SHP77 treated with DMSO at 0.1 percent for 48 hours (cell line): ENCODE measurements at regions not wholly inside any gene's neighbourhood (a gene's known extent, or its start where the extent isn't known, plus 50 kb on each side); places are given as distances from the start of the nearest gene placed in this dataset.
"Not testable (repeated sequence)": the region's sequence is repeated elsewhere in the genome, so short reads cannot be mapped to it uniquely, and the experiment has no call there.

Source experiments
- DNase-seq: peaks from one replicate; lab custom pipeline; 2025; lab: John Stamatoyannopoulos, UW

DNA sequence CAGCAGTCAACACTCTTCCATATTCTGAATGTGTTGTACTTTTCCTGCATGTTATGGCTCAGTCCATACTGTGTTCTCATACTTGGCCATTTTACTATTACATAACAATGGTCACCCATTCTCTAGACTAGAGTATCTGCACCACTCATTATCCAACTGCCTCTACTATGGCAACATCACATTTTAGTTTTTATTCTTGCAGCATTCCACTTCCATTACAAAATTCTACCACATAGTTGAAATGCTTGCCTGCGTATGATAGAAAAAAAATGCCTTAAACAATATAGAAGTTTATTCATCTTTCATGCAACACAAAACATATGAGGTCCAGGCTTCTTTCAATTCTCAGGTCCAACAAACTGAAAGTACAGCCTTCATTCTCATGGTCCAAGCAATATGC, 128.0 kb downstream of the TENT5A start:
- DNase-seq = no peak

DNA sequence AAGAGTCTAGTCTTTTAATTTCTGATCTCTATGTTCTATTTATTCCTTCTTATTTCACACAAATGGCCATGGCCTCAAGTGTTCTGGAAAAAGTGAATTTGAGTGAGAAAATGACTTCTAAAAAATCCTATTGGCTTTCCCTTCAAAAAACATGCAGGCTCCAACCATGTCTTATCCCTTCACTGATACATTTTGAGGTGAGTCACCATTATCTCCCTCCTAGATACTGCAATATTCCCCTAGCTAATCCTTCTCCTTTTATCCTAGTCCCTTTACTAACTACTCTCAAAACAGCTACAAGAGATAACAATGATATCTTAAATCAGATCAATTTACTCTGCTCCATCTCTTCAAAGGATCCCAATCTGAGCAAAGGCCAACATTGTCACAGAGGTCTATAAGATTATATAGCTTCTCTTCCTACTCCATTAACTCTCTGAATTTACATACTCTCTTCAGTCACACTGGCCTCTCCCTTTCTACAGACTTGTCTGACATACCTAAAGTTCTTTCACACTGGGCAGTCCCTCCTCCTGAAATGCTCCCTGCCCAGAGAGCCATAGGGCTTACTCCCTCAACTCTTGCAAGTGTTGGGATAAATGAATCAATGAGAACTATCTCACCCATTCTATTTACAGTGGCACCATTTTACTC, 129.2 kb downstream of the TENT5A start:
- no peak for DNase-seq

DNA sequence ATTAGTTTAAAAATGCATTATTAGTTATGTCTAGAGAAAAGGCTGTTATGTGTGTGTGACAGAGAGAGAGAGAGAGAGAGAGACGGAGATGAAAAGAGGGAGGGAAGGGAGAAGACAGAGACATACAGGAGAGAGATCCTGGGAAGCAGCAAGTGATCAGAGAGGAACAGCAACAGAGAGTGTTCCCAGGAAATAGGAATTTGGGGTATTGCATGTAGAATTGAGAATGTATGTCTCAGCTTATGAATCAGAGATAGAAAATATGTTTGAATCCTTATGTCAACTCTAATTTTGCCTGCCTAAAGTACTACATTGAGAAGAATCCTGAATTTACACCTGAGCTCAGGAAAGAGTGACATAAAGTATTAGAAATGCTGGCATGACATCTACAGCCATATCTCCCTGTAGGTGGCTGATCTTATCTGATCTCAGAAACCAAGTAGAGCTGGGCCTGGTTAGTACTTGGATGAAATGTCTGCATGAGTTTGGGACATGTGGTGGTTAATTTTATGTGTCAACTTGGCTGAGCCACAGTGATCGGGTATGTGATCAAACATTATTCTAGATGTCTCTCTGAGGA, 130.6 kb downstream of the TENT5A start:
- DNase-seq = no peak

DNA sequence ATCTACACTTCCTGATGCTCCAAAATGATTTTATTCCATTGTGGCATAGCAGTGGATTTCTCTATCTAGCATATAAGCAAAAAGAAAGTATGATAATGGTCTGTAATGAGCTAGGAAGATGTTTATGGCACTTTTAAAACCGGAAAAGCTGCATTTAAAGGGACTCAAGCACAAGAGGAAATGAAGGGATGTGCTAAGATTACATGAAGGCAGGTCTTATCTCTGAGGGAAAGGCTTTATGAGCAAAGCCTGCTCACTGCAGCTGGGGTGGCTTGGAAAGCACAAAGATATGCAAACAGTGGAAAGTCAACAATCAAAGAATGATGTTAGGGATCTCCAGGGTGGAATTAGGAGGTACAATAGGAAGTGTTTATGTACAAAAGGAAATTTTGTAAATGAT, 138.2 kb downstream of the TENT5A start:
- DNase-seq = peak; percentile 84

DNA sequence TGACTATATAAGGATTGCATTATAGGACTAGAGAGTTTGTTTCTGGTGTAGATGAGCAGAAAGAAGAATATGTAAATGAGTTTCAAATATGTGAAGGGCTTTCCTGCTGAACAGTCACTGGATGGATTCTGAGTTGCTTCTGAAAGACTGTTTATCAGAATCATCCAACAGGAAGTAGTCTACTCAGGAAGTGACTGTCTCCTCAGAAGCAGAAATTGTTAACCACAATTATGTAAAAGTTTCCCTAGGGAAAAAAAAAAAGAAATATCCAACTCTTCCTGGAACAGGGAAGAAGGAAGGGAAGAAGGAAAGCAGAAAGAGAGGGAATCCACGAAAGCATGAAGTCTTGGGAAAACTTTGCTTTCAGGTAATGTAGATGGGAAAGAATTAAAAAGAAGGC, 138.9 kb downstream of the TENT5A start:
- no peak for DNase-seq

DNA sequence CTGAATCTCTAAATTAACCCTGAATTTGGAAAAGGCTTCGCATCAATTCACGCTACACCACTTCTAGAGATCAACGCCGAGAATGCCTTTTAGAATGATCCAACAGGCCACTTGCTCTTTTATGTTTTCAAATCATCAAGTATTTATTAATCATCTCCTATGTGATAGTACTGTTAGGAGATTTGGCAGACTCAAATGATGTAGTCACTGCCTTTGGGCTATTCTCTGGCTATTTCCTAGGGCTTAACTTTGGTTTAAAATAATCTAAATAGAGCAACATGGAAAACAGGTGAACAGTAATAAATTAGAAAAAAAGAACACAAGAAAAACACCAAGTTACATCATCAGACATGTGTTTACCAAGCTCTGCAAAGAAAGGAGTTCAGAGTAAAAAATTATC, 140.3 kb downstream of the TENT5A start:
- no peak for DNase-seq

DNA sequence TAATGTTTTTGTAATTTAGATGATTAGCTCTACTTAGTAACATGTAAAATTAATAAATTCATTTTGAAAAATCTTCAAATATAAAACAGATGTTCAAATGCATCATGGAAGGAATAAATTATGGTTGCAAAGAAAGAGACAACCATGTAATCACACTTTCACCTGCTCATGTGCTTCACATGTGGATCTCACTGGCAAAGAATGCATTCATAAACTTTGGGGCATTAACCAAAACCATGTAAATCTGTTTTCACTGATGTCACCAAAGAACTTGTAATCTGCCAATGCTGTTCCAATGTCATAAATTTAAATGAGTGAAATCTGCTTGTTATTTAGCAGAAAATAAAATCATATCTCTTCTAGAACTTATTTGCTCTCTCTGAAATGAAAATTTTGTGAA, 142.7 kb downstream of the TENT5A start:
- DNase-seq = no peak

DNA sequence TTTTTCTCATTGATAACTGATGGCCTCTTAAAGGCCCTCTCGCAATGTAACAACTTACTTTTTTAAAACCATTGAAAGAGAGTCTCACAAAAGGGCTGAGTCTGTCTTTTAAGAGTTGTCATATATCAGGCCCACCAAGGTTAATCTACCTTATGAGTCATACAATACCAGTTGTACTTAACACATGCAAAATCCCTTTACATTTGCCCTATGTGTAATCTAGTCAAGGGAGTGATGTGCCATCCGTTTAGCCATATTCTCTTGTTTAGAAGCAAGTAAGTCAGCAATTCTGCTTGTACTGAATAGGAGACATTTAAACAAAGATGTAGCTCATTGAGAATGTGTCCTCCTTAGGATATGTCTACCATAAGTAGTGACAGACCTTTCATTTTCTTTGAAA, 143.7 kb downstream of the TENT5A start:
- DNase-seq = no peak

DNA sequence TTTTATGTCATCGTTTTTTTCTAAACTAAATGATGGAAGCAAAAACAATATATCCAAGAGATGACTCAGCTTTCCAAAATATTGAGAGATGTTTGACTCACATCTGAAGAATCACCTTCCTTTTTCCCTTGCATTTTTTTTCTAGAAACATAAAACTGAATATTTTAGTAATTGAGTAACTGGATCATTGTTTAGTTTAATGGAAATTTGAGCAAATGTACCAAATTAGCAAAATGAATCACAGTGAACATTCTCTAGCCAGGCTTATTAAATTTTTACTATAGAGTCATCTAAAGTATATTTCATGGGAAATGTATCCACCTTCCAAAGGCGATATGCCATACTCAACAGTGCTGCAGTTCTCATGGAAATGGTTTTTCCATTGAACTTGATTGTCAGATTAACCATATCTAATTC, 145.5 kb downstream of the TENT5A start:
- DNase-seq = no peak

DNA sequence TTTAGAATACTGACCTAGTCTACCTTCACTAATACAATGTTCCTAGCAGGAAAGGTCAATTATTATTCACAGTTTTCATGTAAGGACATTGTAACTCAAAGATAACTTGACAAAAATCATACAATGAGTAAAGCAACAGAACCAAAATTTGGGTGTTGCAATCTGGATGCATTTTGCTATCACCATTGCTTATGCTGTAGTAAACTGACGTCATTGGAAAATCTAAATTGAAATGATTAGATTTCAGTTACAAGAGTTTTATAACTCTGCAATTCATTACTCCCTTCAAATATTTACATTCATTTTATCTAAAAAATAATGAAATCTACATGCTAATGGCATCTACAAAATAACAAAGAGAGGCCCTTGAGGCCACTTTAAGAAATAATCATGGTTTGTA, 147.0 kb downstream of the TENT5A start:
- DNase-seq = no peak

DNA sequence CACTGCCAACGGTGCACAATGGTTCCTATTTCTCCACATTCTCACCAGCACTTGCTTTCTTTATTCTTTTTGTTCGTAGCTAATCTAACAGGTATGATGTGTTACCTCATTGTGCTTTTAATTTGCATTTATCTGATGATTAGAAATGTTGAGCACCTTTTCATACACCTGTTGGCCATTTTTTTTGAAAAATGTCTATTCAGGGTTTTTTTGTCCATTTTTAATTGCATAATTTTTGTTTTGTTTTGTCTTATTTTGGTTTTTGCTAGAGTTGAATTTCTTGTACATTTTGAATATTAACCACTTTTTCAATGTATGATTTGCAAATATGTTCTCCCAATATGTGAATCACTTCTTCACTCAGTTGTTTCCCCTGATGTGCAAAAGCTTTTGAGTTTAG, 150.6 kb downstream of the TENT5A start:
- no peak for DNase-seq

DNA sequence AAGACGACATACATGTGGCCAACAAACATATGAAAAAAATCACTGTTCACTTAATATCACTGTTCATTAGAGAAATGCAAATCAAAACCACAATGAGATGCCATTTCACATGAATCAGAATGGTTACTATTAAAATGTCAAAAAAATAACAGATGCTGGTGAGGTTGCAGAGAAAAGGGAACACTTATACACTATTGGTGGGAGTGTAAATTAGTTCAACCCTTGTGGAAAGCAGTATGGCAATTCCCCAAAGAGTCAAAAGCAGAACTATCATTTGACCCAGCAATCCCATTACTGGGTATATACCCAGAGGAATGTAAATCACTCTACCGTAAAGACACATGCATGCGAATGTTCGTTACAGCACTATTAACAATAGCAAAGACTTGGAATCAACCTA, 152.0 kb downstream of the TENT5A start:
- not testable (repeated sequence) for DNase-seq

DNA sequence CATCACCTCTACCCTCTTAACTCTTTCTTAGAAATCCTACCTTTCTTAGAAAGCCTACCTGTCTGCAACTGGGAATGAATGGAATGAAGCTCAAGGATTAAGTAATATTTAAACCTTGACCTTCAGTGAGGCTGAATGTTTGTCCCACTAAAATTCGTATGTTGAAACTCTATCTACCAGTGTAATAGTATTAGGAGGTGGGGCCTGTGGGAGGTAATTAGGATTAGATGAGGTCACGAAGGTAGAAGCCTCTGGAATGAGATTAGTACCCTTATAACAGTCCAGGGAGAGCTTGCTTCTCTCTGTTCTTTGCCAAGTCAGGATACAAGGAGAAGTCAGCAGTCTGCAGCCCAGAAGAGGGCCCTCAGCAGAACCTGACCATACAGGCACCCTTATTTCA, 158.0 kb downstream of the TENT5A start:
- DNase-seq = no peak

DNA sequence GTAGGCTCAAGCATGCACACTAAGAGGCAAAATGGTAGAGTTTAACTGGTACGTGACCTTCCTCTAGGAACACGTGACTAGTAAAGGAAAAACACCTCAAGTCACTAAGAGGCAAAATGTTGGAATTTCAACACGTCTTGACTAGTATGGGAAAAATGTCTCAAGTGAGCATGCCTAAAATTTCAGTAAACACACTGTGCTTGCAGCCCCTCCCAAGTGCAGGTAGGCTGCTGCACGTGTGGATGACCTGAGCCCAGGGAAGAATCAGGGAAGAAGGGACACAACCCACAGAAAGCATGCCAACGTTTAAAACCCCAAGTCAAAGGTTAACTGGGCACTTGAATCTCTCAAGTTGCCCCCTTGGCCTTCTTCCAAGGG, 162.2 kb downstream of the TENT5A start:
- no peak for DNase-seq

DNA sequence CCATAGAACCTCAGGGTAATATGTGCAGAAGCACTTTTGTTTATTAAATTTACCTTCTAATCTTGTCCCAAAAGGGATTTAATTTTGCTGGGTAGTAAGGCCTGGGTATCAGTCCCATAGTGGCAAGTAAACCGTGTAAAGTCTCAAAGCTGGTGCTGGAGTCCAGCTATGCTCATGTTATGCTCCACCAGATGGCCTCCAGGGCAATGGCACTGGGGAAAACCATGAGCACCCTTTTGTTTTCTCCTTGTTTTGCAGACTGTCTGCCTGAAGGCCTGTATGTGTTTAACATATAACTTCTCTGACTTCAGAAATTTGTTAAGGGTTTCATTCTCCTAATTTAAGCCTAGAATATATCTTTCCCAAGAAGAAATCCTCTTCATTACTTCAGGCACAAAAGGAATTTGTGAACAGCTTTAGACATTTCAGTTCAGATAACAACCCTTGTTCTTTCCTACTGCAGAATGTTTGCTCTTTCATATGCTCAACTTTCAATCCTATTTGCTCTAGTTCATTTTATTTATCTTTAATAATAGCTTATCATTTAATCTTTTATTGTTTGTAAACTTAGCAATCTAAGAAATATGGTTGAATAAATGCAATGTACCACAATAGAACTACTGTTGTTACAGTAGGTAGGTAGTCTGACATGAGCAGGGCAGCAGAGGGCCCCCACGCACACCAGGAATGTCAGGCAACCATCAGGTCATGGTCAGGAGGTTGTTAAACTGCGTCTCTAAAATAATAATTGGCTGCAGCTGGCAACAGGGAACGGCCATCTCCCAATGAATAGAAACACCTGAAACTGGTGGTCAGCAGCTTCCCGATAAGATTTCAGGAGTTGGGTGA, 162.8 kb downstream of the TENT5A start:
- peak; percentile 1 for DNase-seq

DNA sequence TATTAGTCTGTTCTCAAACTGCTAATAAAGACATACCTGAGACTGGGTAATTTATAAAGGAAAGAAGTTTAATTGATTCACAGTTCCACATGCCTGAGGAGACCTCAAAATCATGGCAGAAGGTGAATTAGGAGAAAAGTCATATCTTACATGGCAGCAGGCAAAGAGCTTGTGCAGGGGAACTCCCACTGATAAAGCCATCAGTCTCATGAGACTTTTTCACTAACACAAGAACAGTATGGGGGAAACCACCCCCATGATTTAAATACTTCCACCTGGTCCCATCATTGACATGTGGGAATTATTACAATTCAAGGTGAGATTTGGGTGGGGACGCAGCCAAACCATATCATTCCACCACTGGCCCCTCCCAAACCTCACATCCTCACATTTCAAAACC, 166.8 kb downstream of the TENT5A start:
- DNase-seq = not testable (repeated sequence)

DNA sequence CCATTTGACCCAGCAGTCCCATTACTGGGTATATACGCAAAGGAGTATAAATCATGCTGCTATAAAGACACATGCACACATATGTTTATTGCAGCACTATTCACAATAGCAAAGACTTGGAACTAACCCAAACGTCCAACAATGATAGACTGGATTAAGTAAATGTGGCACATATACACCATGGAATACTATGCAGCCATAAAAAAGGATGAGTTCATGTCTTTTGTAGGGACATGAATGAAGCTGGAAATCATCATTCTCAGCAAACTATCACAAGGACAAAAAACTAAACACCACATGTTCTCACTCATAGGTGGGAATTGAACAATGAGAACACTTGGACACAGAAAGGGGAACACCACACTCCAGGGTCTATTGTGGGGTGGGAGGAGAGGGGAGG, 168.3 kb downstream of the TENT5A start:
- not testable (repeated sequence) for DNase-seq

DNA sequence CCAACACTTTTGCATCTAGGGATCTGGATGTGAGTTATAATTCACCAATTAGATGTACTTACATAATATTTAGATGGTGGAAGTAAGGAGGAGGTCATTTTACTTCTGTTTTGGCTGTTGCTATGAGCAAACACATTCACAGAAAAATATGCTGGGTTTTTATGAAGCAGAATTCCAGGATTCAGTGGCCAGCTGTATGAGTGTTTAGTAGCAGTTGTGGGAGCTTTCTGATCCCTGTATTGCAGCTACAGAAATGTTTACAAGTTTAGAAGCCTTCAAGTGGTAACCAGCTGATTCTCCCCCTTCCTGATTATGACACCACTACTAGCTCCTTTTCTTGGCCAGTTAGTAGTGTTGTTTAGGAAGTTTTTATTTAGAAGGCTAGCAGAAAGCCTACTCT, 177.0 kb downstream of the TENT5A start:
- no peak for DNase-seq

DNA sequence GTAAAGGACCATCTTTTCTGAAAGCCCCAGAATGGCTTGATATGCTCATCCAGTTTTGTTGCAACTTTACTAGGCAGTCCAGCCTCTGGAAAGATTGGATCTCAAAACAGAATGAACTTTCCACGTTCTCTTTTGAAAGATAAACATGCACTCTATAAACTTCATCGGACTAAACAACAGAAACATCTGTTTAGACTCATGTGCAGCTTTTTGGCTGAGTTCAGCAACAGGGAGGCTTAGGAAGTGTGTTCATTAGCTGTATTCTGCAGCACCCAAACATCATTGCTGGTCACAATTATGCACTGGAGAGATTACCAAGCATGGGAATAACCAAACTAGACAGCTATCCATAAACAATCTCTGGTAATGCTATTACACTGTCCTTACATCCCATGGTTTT, 180.5 kb downstream of the TENT5A start:
- no peak for DNase-seq

DNA sequence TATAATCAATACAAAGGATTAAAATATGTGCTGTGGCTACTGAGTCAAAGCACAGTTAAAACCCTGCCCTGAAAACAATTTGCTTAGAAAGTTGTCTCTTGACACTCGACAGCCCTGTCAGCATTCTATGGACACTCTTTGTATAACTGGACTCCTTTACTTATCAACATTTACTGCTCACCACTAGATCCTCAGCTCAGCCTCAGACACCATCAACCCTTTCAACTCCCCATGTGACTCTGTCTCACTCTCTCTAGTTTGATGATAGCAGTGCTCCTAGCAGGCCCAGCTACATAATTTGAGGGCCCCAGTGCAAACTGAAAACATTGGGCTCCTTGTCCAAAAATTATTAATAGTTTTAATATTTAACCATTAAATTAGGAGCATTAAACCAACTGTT, 181.8 kb downstream of the TENT5A start:
- no peak for DNase-seq

DNA sequence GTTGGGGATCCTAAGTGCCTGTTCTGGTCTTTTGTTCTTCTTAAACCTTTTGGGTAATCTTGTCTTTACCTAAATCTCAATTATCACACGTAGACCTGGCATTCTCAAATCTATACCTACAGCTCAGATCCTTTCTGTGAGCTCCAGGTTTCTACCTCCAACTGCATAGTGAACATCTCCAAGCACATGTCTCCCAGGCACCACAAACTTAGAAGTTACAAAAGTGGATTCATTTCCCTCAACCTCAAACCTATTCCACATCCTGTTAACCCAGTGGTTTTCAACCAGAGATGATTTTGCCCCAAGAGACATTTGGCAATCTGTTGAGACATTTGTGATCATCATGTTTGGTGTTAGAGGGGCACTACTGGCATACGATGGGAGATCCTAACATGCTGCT, 183.5 kb downstream of the TENT5A start:
- no peak for DNase-seq

DNA sequence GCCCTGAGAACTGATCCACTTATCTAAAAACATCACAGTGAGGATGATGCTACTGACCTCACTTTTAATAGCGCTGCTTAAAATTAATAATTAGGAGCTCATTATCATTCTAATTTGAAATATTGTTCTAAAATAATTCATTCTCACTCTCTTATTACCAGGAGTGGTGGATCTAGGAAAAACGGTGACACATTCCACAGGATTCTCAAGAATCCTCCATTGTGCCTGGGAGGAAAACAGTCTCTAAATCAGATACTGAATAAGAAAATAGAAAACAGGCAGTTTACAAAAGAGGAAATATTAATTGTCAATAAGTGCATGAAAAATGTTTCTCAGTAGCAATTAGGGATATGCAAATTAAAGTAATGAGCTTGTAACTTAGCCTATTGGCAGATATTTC, 187.4 kb downstream of the TENT5A start:
- no peak for DNase-seq

DNA sequence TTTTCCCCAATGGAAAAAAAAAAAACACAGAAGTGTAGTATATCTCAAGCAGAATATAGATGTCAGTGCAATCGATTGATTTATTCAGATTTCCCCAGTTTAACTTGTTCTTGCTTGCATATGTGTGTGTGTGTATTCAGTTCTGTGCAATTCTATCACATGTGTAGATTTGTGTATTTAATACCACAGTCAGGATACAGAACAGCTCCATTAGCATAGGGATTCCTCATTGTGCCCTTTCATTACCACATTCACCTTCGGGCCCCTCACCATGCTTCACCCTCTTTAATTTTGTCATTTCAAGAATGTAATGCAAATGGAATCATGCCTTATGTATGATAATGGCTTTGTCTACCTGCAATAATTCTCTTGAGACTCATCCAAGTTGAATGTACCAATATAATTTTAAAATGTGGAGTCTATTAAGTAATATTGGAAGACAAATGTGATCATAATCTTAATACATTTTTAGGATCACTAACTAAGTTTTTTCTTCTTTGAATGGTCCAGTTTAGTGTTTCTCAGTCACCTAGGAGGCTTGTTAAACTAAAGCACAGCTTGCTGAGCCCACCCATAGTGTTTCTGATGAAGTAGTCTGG, 187.9 kb downstream of the TENT5A start:
- no peak for DNase-seq
